Lung (tissue), 11 donors: ENCODE measurements at regions not wholly inside any gene's neighbourhood (a gene's known extent, or its start where the extent isn't known, plus 50 kb on each side); places are given as distances from the start of the nearest gene placed in this dataset.

Experiments used
- ATAC-seq: fragments of 200-7000 bp; cut with Tn5 transposase; one replicate; pipeline ENCODE4 v1.9.1; 2020; ENCODE audit warnings: moderate number of reproducible peaks; ENCODE audit not compliant: insufficient read depth, low FRiP score
- DNase-seq, 3 donors: peaks; one replicate each; pipeline ENCODE4 v3.0.0-alpha.2; 2013 to 2017
- H3K27ac ChIP-seq, 2 donors: one replicate each; pipeline ENCODE4 v1.5.1; 2013; ENCODE audit warnings: mild to moderate bottlenecking in 2 of 2, moderate library complexity in 2 of 2, control low read depth in 1 of 2, inconsistent platforms in 1 of 2, low read depth in 1 of 2, low read length in 1 of 2
- H3K27me3 ChIP-seq, 3 donors: one replicate each; pipeline ENCODE4 v1.5.1; 2013; ENCODE audit warnings: low read length in 2 of 3; ENCODE audit not compliant: control insufficient read depth in 3 of 3, insufficient read depth in 3 of 3
- H3K36me3 ChIP-seq, 4 donors: one replicate each; pipeline ENCODE4 v1.5.1; 2013; ENCODE audit warnings: low read length in 4 of 4, mild to moderate bottlenecking in 1 of 4, moderate library complexity in 1 of 4; ENCODE audit not compliant: control insufficient read depth in 4 of 4, insufficient read depth in 4 of 4
- H3K4me1 ChIP-seq, 5 donors: one replicate each; pipeline ENCODE4 v1.5.1; 2013; ENCODE audit warnings: low read length in 5 of 5, mild to moderate bottlenecking in 2 of 5, moderate library complexity in 1 of 5; ENCODE audit not compliant: control insufficient read depth in 5 of 5, insufficient read depth in 5 of 5
- H3K4me3 ChIP-seq: one replicate; pipeline ENCODE4 v1.5.1; 2013; ENCODE audit warnings: mild to moderate bottlenecking, control low read depth, moderate library complexity
- H3K9ac ChIP-seq, 2 donors: one replicate each; pipeline ENCODE4 v1.5.1; 2013; ENCODE audit warnings: low read length in 2 of 2, control low read depth in 1 of 2; ENCODE audit not compliant: insufficient read depth in 1 of 2
- H3K9me3 ChIP-seq, 4 donors: one replicate each; pipeline ENCODE4 v1.5.1; 2013; ENCODE audit warnings: low read length in 3 of 4, mild to moderate bottlenecking in 1 of 4, moderate library complexity in 1 of 4; ENCODE audit not compliant: control insufficient read depth in 4 of 4, insufficient read depth in 3 of 4
- CTCF ChIP-seq: IDR thresholded peaks from 2 replicates; pipeline ENCODE4 v1.5.1; 2012; ENCODE audit warnings: mild to moderate bottlenecking; ENCODE audit errors: control extremely low read depth, extremely low read depth
- WGBS, 2 donors: extraction: QIAGEN DNeasy Blood & Tissue Kit; methylation state at CpG; one replicate each; pipeline ENCODE4 v1.1.7; 2013; 5-methylcytosine and 5-hydroxymethylcytosine counted together
- donor health status: control.
- donor health status: control.
- donor health status: Bipolar disorder and iron deficiency.
- donor health status: healthy.
- donor health status: DM: yes; HTN: yes; CAD: no.

DNA sequence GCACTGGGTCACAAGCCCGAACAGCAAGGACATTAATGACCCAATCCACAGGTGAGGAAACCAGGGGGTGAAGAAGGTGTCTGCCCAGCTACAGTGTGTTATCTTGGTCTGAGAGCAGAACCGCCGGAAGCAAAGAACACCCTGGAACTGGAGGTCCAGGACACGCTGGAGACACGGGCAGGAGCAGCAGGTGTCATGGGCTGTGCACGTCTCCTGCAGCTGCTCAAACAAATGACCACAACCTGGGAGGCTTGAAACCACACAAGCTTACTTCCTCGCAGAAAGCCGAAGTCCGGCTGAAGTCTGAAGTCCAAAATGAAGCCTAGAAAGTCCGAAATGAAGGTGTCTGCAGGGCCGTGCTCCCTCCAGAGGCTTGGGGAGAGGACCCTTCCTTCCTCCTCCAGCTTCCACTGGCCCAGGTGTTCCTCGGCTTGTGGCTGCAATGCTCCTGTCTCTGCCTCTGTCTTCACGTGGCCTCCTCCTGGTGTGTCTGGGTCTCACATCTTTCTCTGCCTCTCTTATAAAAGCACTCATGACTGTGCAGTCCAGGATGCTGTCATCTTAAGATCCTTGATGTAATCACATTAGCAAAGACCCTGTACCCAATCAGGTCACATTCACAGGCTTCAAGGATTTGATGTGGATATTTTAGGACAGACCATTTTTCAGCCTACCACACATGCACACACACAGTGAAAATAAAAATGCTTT lies 351.2 kb downstream of the C16orf95 start:
- Histone ChIP-seq H3K36me3 (no peaks in the 10 kb centered on the region), H3K4me1 (peaks cover 0 to 10% (median 0%) of the 10 kb centered on the region in 5 donors), H3K27ac (no peak overlapping the region), H3K9ac (no peak overlapping the region), H3K27me3 (no peaks in the 10 kb centered on the region), H3K9me3 (peaks cover 0 to 6% (median 2%) of the 10 kb centered on the region in 4 donors), H3K4me3 (no peak overlapping the region)
- ATAC-seq = no peak
- no peak for TF ChIP-seq CTCF
- 79 to 80% methylated on average over 13 of the region's 13 CpGs for WGBS, 2 donors
- no peak for DNase-seq

DNA sequence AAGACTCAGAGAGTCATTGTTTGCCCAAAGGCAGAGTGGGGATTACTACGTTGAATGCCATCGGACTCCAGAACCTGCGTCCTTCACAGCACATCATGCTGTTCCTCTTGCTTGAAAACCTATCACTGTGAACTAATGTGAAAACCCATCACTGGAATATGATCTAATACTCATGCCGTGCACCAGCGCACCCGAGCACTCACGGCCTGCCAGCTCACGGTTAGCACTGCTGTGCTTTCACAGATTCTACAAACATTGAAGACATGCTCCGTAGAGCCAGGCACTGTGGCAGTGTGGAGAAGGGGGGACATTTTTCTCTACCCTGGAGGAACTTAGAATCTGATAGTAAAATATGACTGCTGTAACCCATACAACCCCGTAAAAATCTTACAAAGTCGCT lies 350.4 kb downstream of the C16orf95 start:
- H3K9ac ChIP-seq = no peak overlapping the region
- DNase-seq (no peak), ATAC-seq (no peak)
- H3K27ac ChIP-seq = no peak overlapping the region
- 92 to 93% methylated on average over 11 of the region's 11 CpGs for WGBS, 2 donors
- H3K36me3 ChIP-seq = no peaks in the 10 kb centered on the region
- H3K4me1 ChIP-seq = peaks cover 0 to 8% (median 0%) of the 10 kb centered on the region in 5 donors
- H3K27me3 ChIP-seq = no peaks in the 10 kb centered on the region
- H3K4me3 ChIP-seq = no peak overlapping the region
- TF ChIP-seq CTCF = no peak
- H3K9me3 ChIP-seq = peaks cover 0 to 6% (median 2%) of the 10 kb centered on the region in 4 donors

DNA sequence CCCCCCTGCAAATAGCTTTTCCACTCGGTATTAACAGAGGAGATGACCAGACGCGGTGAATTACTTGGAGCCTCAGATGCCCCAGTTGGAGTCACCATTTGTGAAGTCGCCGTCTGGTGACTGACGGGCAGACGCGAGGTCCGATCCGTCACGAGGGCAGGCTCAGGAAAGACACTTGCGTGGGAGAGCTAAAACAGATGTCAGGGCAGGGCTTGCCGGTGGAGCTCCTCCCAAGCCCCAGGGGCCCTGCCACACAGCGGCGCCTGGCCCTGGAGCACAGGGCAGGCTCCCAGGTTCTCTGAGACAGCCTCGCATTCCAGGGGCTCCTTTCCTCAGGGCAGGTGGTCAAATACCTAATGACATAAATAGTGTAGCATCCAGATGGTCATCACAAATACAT lies 348.3 kb downstream of the C16orf95 start:
- TF ChIP-seq CTCF = no peak
- Histone ChIP-seq H3K36me3 (no peaks in the 10 kb centered on the region), H3K9me3 (peaks cover 0 to 9% (median 3%) of the 10 kb centered on the region in 4 donors), H3K4me1 (peaks cover 0 to 8% (median 0%) of the 10 kb centered on the region in 5 donors), H3K9ac (no peak overlapping the region), H3K27ac (no peak overlapping the region), H3K27me3 (no peaks in the 10 kb centered on the region), H3K4me3 (no peak overlapping the region)
- ATAC-seq (no peak), DNase-seq (no peak)
- 84 to 88% methylated on average over 16 of the region's 16 CpGs for WGBS, 2 donors
